Esophagus muscularis mucosa (tissue), 4 donors: ENCODE measurements at regions not wholly inside any gene's neighbourhood (a gene's known extent, or its start where the extent isn't known, plus 50 kb on each side); places are given as distances from the start of the nearest gene placed in this dataset.

Experiments used
- DNase-seq: peaks from one replicate; pipeline ENCODE4 v3.0.0-alpha.2; 2017; ENCODE audit errors: extremely low spot score
- H3K27ac ChIP-seq, 4 donors: fragments of 200-600 bp; sonication (generic); replicated peaks in 1 of 4; 1 replicate in 3 of 4; 2 replicates in 1 of 4; pipeline ENCODE4 v1.5.1; 2016 to 2019; ENCODE audit warnings: mild to moderate bottlenecking in 1 of 4
- H3K27me3 ChIP-seq, 4 donors: fragments of 200-600 bp; sonication (generic); one replicate each; pipeline versions ENCODE4 v1.5.1 to v1.6.0; 2016 to 2019
- H3K36me3 ChIP-seq, 4 donors: fragments of 200-600 bp; sonication (generic); one replicate each; pipeline ENCODE4 v1.5.1; 2016 to 2019
- H3K4me1 ChIP-seq, 4 donors: fragments of 200-600 bp; sonication (generic); one replicate each; pipeline ENCODE4 v1.5.1; 2016 to 2019
- H3K4me3 ChIP-seq, 4 donors: fragments of 200-600 bp; sonication (generic); 1 replicate in 2 of 4; 2 replicates in 2 of 4; pipeline ENCODE4 v1.5.1; 2016 to 2019; ENCODE audit warnings: mild to moderate bottlenecking in 4 of 4, moderate library complexity in 1 of 4
- H3K9me3 ChIP-seq, 4 donors: fragments of 200-600 bp; sonication (generic); 1 replicate in 3 of 4; 2 replicates in 1 of 4; pipeline ENCODE4 v1.5.1; 2016 to 2019
- EP300 ChIP-seq: sonication (generic); formaldehyde crosslinking; IDR thresholded peaks from one replicate; pipeline ENCODE4 v1.6.1; 2017; ENCODE audit warnings: antibody characterized with exemption
- POLR2A ChIP-seq: fragments of 450-650 bp; IDR thresholded peaks from one replicate; pipeline ENCODE4 v1.6.1; 2017; ENCODE audit warnings: antibody characterized with exemption, moderate library complexity, mild to moderate bottlenecking, low read depth
- POLR2AphosphoS5 ChIP-seq, 2 donors: sonication (generic); formaldehyde crosslinking; IDR thresholded peaks; one replicate each; pipeline ENCODE4 v1.6.1; 2017; ENCODE audit warnings: antibody characterized with exemption in 2 of 2
- WGBS: methylation state at CpG from one replicate; pipeline ENCODE4 v1.1.5; 2018; 5-methylcytosine and 5-hydroxymethylcytosine counted together
- intact Hi-C: fragments of 100-400 bp; cut with DNase I; formaldehyde crosslinking; loops from one replicate; pipeline ENCODE4 v1.15.1; 2023
- TF ChIP-seq, protein P1 (sequence below), 3 experiments: fragments of 200-600 bp in 2 of 3; fragments of 450-650 bp in 1 of 3; sonication (generic) in 2 of 3; IDR thresholded peaks; one replicate each; pipeline ENCODE4 v1.5.1; 2017 to 2019; ENCODE audit warnings: antibody characterized with exemption in 3 of 3, mild to moderate bottlenecking in 2 of 3, moderate library complexity in 1 of 3

- H3K27ac ChIP-seq: no peak overlapping the region
- WGBS: 34% methylated on average over 2 of the region's 2 CpGs
- H3K36me3 ChIP-seq: no peaks in the 10 kb centered on the region
- H3K4me1 ChIP-seq: no peaks in the 10 kb centered on the region
- TF ChIP-seq POLR2AphosphoS5 (IDR thresholded peaks at IDR 0.05) (no peak), EP300 (no peak), POLR2A (no peak)
- TF ChIP-seq, protein P1, sequence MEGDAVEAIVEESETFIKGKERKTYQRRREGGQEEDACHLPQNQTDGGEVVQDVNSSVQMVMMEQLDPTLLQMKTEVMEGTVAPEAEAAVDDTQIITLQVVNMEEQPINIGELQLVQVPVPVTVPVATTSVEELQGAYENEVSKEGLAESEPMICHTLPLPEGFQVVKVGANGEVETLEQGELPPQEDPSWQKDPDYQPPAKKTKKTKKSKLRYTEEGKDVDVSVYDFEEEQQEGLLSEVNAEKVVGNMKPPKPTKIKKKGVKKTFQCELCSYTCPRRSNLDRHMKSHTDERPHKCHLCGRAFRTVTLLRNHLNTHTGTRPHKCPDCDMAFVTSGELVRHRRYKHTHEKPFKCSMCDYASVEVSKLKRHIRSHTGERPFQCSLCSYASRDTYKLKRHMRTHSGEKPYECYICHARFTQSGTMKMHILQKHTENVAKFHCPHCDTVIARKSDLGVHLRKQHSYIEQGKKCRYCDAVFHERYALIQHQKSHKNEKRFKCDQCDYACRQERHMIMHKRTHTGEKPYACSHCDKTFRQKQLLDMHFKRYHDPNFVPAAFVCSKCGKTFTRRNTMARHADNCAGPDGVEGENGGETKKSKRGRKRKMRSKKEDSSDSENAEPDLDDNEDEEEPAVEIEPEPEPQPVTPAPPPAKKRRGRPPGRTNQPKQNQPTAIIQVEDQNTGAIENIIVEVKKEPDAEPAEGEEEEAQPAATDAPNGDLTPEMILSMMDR (IDR thresholded peaks at IDR 0.05): no peak
- H3K4me3 ChIP-seq: no peak overlapping the region
- no peaks in the 10 kb centered on the region for H3K9me3 ChIP-seq
- H3K27me3 ChIP-seq: no peaks in the 10 kb centered on the region
- DNase-seq: no peak
- intact Hi-C loops: no loop called here
Observed at GRCh38 chr4:170656506-170656905, 566.8 kb upstream of the AADAT start.

GRCh38 chr4:170652571-170652970, 562.8 kb upstream of the AADAT start:
- H3K9me3 ChIP-seq: no peaks in the 10 kb centered on the region
- H3K27ac ChIP-seq: no peak overlapping the region
- no peaks in the 10 kb centered on the region for H3K4me1 ChIP-seq
- no peak overlapping the region for H3K4me3 ChIP-seq
- DNase-seq: no peak
- intact Hi-C loops: no loop called here
- H3K36me3 ChIP-seq: no peaks in the 10 kb centered on the region
- TF ChIP-seq POLR2A (no peak), POLR2AphosphoS5 (IDR thresholded peaks at IDR 0.05) (no peak), EP300 (no peak)
- TF ChIP-seq, protein P1 (IDR thresholded peaks at IDR 0.05): no peak
- no peaks in the 10 kb centered on the region for H3K27me3 ChIP-seq

GRCh38 chr4:170651786-170652185, 562.0 kb upstream of the AADAT start:
- WGBS: 84% methylated on average over 1 of the region's 1 CpG
- TF ChIP-seq POLR2AphosphoS5 (IDR thresholded peaks at IDR 0.05): no peak
- no peak for TF ChIP-seq POLR2A
- TF ChIP-seq, protein P1 (IDR thresholded peaks at IDR 0.05): no peak
- no peak for TF ChIP-seq EP300
- DNase-seq: no peak
- Histone ChIP-seq H3K4me3 (no peak overlapping the region), H3K36me3 (no peaks in the 10 kb centered on the region), H3K9me3 (no peaks in the 10 kb centered on the region), H3K4me1 (no peaks in the 10 kb centered on the region), H3K27me3 (no peaks in the 10 kb centered on the region), H3K27ac (no peak overlapping the region)
- intact Hi-C loops: no loop called here

DNA sequence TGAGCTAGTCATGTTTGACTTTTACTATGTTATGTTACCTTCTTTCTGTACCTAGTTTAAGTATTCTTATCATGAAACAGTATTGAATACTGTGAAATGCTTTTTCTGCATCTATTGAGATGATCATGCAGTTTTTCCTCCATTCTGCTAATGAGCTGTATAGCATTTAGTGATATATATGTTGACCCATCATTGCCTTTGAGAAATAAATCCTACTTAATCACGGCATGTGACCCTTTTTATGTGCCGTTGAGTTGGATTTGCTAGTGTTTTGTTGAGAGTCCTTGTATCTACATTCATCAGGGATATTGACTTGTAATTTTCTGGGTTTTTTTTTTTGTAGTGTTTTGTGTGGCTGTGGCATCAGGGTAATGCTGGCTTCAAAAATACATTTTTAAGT, 537.7 kb upstream of the AADAT start:
- Histone ChIP-seq H3K4me1 (no peaks in the 10 kb centered on the region), H3K27me3 (no peaks in the 10 kb centered on the region), H3K36me3 (no peaks in the 10 kb centered on the region), H3K27ac (no peak overlapping the region), H3K4me3 (no peak overlapping the region), H3K9me3 (peaks cover 0 to 20% (median 3%) of the 10 kb centered on the region in 4 donors)
- DNase-seq: no peak
- no peak for TF ChIP-seq POLR2A
- TF ChIP-seq EP300: no peak
- TF ChIP-seq POLR2AphosphoS5 (IDR thresholded peaks at IDR 0.05): no peak
- TF ChIP-seq, protein P1 (IDR thresholded peaks at IDR 0.05): no peak
- WGBS: 81% methylated on average over 2 of the region's 2 CpGs
- intact Hi-C loops: no loop called here

GRCh38 chr4:170623899-170624298, 534.1 kb upstream of the AADAT start:
- no peak overlapping the region for H3K27ac ChIP-seq
- no peaks in the 10 kb centered on the region for H3K4me1 ChIP-seq
- no peaks in the 10 kb centered on the region for H3K36me3 ChIP-seq
- no peak overlapping the region for H3K4me3 ChIP-seq
- TF ChIP-seq EP300 (no peak), POLR2A (no peak), POLR2AphosphoS5 (IDR thresholded peaks at IDR 0.05) (no peak)
- TF ChIP-seq, protein P1 (IDR thresholded peaks at IDR 0.05): no peak
- intact Hi-C loops: no loop called here
- DNase-seq: no peak
- no peaks in the 10 kb centered on the region for H3K9me3 ChIP-seq
- no peaks in the 10 kb centered on the region for H3K27me3 ChIP-seq
- 70% methylated on average over 7 of the region's 7 CpGs for WGBS
